Upper lobe of left lung (tissue), 4 donors: ENCODE measurements at regions not wholly inside any gene's neighbourhood (a gene's known extent, or its start where the extent isn't known, plus 50 kb on each side); places are given as distances from the start of the nearest gene placed in this dataset.

Source experiments
- CTCF ChIP-seq, 6 experiments: fragments of 450-650 bp in 4 of 6; fragments of 200-600 bp in 2 of 6; sonication (generic) in 2 of 6; IDR thresholded peaks; one replicate each; pipeline ENCODE4 v1.5.1; 2016 to 2019; ENCODE audit warnings: antibody characterized with exemption in 6 of 6
- EP300 ChIP-seq, 4 donors: sonication (generic); formaldehyde crosslinking; IDR thresholded peaks; one replicate each; pipeline ENCODE4 v1.5.1; 2017; ENCODE audit warnings: antibody characterized with exemption in 4 of 4, control low read depth in 2 of 4

GRCh38 chr18:52087140-52087539 lies 252.9 kb upstream of the DCC start:
- TF ChIP-seq CTCF (IDR thresholded peaks at IDR 0.05) = no peak
- TF ChIP-seq EP300 (IDR thresholded peaks at IDR 0.05) = no peak
